ENCODE measurements at regions not wholly inside any gene's neighbourhood (a gene's known extent, or its start where the extent isn't known, plus 50 kb on each side); places are given as distances from the start of the nearest gene placed in this dataset.
"Not testable (repeated sequence)": the region's sequence is repeated elsewhere in the genome, so short reads cannot be mapped to it uniquely, and the experiment has no call there.

DNA sequence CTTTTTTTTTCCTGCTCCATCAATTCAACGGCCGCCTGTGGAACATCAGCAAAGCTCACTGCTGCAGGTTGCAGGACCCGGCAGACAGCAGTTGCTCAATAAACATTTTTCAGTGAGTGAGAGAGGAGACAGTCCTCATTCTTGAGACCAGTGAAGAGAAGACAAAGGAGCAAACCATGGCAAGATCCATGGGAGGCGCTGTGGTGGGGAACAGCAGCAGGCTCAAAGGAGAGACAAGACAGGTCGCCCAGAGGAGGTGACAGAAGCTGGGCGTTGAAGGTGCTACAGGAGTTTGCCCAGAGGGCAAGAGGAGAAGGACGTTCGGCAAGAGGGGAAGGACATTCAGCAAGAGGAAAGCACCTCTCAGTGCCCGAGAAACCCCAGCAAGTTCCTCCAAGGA is 74.5 kb upstream of the FGFR2 start:
- Histone ChIP-seq H3K27ac (no peak overlapping the region), H3K9me2 (ENCODE audit: insufficient read depth) (no peaks in the 10 kb centered on the region), H3K27me3 (ENCODE audit: insufficient read depth, low read depth) (peaks cover 59% of the 10 kb centered on the region), H4K20me1 (ENCODE audit: insufficient read depth) (no peaks in the 10 kb centered on the region), H3F3A (ENCODE audit: insufficient read depth, low read depth) (no peaks in the 10 kb centered on the region), H3K36me3 (ENCODE audit: low read depth) (no peaks in the 10 kb centered on the region), H3K9me3 (ENCODE audit: insufficient read depth, low read depth) (no peaks in the 10 kb centered on the region), H2AFZ (no peak overlapping the region), H3K4me3 (no peak overlapping the region), H3K4me2 (no peak overlapping the region), H3K79me2 (ENCODE audit: low read depth) (no peaks in the 10 kb centered on the region), H3K4me1 (replicated peaks; ENCODE audit: insufficient read depth) (no peaks in the 10 kb centered on the region)
- no peak for TF ChIP-seq EZH2 (IDR thresholded peaks at IDR 0.05; ENCODE audit: low read depth)
- TF ChIP-seq, protein P1, sequence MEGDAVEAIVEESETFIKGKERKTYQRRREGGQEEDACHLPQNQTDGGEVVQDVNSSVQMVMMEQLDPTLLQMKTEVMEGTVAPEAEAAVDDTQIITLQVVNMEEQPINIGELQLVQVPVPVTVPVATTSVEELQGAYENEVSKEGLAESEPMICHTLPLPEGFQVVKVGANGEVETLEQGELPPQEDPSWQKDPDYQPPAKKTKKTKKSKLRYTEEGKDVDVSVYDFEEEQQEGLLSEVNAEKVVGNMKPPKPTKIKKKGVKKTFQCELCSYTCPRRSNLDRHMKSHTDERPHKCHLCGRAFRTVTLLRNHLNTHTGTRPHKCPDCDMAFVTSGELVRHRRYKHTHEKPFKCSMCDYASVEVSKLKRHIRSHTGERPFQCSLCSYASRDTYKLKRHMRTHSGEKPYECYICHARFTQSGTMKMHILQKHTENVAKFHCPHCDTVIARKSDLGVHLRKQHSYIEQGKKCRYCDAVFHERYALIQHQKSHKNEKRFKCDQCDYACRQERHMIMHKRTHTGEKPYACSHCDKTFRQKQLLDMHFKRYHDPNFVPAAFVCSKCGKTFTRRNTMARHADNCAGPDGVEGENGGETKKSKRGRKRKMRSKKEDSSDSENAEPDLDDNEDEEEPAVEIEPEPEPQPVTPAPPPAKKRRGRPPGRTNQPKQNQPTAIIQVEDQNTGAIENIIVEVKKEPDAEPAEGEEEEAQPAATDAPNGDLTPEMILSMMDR (conservative IDR thresholded peaks at IDR 0.05), result no peak
- ChIA-PET POLR2A (ENCODE audit: unreplicated experiment) (no interaction called here), CTCF (no interaction called here)
- no peak for DNase-seq
- intact Hi-C loops (cut with micrococcal nuclease; ENCODE audit: unreplicated experiment), result no loop called here
- no TSS peak for BruUV-seq (replicated peaks)

DNA sequence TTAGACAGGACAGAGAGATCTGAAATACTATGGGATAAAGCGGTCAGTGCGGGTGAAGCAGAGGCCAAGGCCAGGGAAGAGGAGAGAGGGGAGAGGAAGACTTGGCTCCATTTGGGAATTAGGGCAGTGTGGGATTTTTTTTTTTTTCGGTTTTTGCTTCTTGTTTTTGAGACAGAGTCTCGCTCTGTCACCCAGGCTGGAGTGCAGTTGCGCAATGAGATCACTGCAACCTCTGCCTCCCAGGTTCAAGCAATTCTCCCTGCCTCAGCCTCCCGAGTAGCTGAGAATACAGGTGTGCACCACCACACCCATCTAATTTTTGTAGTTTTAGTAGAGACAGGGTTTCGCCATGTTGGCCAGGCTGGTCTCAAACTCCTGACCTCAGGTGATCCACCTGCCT is 71.6 kb upstream of the FGFR2 start:
- H3K36me3 ChIP-seq (ENCODE audit: low read depth); H3K9me3 ChIP-seq (ENCODE audit: insufficient read depth, low read depth); H3K79me2 ChIP-seq (ENCODE audit: low read depth); H3K9me2 ChIP-seq (ENCODE audit: insufficient read depth); H3K4me2 ChIP-seq; DNase-seq; H3K27ac ChIP-seq; H4K20me1 ChIP-seq (ENCODE audit: insufficient read depth); CTCF ChIA-PET; H3K4me3 ChIP-seq; BruUV-seq (replicated peaks); H3F3A ChIP-seq (ENCODE audit: insufficient read depth, low read depth); H2AFZ ChIP-seq; POLR2A ChIA-PET (ENCODE audit: unreplicated experiment); intact Hi-C loops (cut with micrococcal nuclease; ENCODE audit: unreplicated experiment); H3K4me1 ChIP-seq (replicated peaks; ENCODE audit: insufficient read depth): not testable (repeated sequence)
- peaks cover 52% of the 10 kb centered on the region for H3K27me3 ChIP-seq (ENCODE audit: insufficient read depth, low read depth)

DNA sequence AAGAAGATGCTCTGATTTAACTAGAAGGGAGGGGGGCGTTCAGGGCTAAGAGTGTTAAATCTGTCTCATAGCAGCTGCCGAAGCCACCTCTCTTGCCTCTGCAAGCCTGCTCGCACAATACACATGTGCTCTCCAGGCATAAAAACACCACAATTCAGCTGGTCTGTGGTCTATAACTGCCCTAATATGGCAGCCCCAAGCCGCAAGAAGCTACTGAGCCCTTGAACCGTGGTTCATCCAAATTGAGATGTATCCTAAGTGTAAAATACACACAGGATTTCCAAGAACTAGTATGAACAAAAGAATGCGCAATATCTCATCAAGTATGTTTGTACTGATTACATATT is 70.8 kb upstream of the FGFR2 start:
- Histone ChIP-seq H3K9me3 (ENCODE audit: insufficient read depth, low read depth) (no peaks in the 10 kb centered on the region), H3K4me1 (replicated peaks; ENCODE audit: insufficient read depth) (no peaks in the 10 kb centered on the region), H3K4me3 (no peak overlapping the region), H3K27ac (no peak overlapping the region), H4K20me1 (ENCODE audit: insufficient read depth) (no peaks in the 10 kb centered on the region), H3K79me2 (ENCODE audit: low read depth) (no peaks in the 10 kb centered on the region), H3K27me3 (ENCODE audit: insufficient read depth, low read depth) (peaks cover 44% of the 10 kb centered on the region), H3K36me3 (ENCODE audit: low read depth) (no peaks in the 10 kb centered on the region), H3K9me2 (ENCODE audit: insufficient read depth) (no peaks in the 10 kb centered on the region), H3K4me2 (no peak overlapping the region), H3F3A (ENCODE audit: insufficient read depth, low read depth) (no peaks in the 10 kb centered on the region), H2AFZ (no peak overlapping the region)
- intact Hi-C loops (cut with micrococcal nuclease; ENCODE audit: unreplicated experiment), result no loop called here
- TF ChIP-seq, protein P1 (conservative IDR thresholded peaks at IDR 0.05), result no peak
- no peak for TF ChIP-seq EZH2 (IDR thresholded peaks at IDR 0.05; ENCODE audit: low read depth)
- ChIA-PET POLR2A (ENCODE audit: unreplicated experiment) (no interaction called here), CTCF (no interaction called here)
- no TSS peak for BruUV-seq (replicated peaks)
- no peak for DNase-seq

DNA sequence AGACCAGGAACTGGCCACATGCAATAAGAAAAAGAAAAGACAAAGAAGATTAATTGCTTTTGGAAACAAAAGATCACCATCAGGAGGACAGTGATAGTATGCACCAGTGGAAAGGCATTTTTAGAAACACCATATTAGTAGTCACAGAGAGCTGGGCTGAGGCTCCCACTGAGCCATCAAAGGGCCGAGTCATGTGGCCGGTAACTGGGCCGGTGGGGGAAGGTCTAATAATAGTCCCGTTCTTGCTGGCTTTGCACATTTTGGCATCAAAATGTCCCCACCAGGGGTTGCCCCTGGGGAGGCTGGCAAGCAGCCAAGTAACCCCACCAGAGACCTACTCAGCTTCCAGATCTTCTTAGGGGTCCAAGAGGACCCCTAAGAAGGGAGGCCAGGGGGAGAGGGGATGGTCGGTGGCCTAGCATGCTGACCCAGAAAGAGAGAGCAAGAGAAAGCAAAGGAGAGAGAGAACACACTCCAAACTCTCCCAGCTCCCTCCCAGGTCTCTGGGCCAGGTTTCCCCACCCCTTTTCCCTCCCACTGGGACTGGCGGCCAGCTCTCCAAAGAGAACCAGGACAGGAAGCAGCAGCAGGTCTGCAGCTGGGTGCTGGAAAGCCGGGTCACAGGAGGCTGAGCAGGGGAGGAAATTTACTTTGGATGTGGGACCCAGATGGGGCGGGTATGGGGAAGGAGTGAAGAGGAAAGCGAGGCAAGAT is 70.2 kb upstream of the FGFR2 start:
- Histone ChIP-seq H3K4me1 (replicated peaks; ENCODE audit: insufficient read depth) (no peaks in the 10 kb centered on the region), H3K27me3 (ENCODE audit: insufficient read depth, low read depth) (peaks cover 42% of the 10 kb centered on the region), H2AFZ (no peak overlapping the region), H3K9me2 (ENCODE audit: insufficient read depth) (no peaks in the 10 kb centered on the region), H4K20me1 (ENCODE audit: insufficient read depth) (no peaks in the 10 kb centered on the region), H3K27ac (no peak overlapping the region), H3K79me2 (ENCODE audit: low read depth) (no peaks in the 10 kb centered on the region), H3K36me3 (ENCODE audit: low read depth) (no peaks in the 10 kb centered on the region), H3K9me3 (ENCODE audit: insufficient read depth, low read depth) (no peaks in the 10 kb centered on the region), H3F3A (ENCODE audit: insufficient read depth, low read depth) (no peaks in the 10 kb centered on the region), H3K4me2 (no peak overlapping the region), H3K4me3 (no peak overlapping the region)
- ChIA-PET CTCF (no interaction called here), POLR2A (ENCODE audit: unreplicated experiment) (no interaction called here)
- TF ChIP-seq, protein P1 (conservative IDR thresholded peaks at IDR 0.05), result no peak
- TF ChIP-seq EZH2 (IDR thresholded peaks at IDR 0.05; ENCODE audit: low read depth), result no peak
- DNase-seq, result no peak
- no TSS peak for BruUV-seq (replicated peaks)
- intact Hi-C loops (cut with micrococcal nuclease; ENCODE audit: unreplicated experiment), result no loop called here

All from PC-9 (cell line).